ENCODE measurements at regions not wholly inside any gene's neighbourhood (a gene's known extent, or its start where the extent isn't known, plus 50 kb on each side); places are given as distances from the start of the nearest gene placed in this dataset.

DNA sequence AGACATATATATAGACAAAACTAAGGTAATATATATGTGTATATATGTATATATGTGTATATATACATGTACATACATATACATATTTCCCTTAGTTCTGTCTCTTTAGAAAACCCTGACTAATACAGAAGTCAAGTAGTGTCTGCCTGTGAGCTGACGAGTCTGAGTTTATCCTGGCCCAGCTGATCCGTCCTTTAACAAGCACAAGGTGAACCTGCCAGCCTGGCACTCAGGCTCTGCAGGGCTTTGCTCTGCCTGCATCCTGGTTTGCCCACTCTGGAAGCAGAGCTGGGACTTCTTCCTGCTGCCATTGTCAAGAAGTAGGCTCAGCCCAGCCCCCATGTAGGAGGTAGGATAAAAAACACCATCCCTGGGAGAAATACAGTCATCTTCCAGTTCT is 388.0 kb downstream of the ICE1 start:
- TF ChIP-seq ZBTB7A (IDR thresholded peaks at IDR 0.05; ENCODE audit: low read depth) (no peak), CEBPB (IDR thresholded peaks at IDR 0.05) (no peak), YY1 (IDR thresholded peaks at IDR 0.05; ENCODE audit: low read depth) (no peak), RAD21 (IDR thresholded peaks at IDR 0.05; ENCODE audit: low read depth) (no peak), NFIC (IDR thresholded peaks at IDR 0.05) (no peak), EGR1 (IDR thresholded peaks at IDR 0.05) (no peak), TEAD4 (IDR thresholded peaks at IDR 0.05) (no peak), EP300 (IDR thresholded peaks at IDR 0.05; ENCODE audit: borderline replicate concordance) (no peak), TCF12 (IDR thresholded peaks at IDR 0.05; ENCODE audit: low read depth) (no peak), TAF1 (IDR thresholded peaks at IDR 0.05; ENCODE audit: low read depth) (no peak), FOXM1 (IDR thresholded peaks at IDR 0.05; ENCODE audit: borderline replicate concordance, low read depth) (no peak), CREB1 (IDR thresholded peaks at IDR 0.05; ENCODE audit: low read depth) (no peak)
- TF ChIP-seq, protein P1, sequence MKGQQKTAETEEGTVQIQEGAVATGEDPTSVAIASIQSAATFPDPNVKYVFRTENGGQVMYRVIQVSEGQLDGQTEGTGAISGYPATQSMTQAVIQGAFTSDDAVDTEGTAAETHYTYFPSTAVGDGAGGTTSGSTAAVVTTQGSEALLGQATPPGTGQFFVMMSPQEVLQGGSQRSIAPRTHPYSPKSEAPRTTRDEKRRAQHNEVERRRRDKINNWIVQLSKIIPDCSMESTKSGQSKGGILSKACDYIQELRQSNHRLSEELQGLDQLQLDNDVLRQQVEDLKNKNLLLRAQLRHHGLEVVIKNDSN (IDR thresholded peaks at IDR 0.05): no peak
- TF ChIP-seq, protein P2, sequence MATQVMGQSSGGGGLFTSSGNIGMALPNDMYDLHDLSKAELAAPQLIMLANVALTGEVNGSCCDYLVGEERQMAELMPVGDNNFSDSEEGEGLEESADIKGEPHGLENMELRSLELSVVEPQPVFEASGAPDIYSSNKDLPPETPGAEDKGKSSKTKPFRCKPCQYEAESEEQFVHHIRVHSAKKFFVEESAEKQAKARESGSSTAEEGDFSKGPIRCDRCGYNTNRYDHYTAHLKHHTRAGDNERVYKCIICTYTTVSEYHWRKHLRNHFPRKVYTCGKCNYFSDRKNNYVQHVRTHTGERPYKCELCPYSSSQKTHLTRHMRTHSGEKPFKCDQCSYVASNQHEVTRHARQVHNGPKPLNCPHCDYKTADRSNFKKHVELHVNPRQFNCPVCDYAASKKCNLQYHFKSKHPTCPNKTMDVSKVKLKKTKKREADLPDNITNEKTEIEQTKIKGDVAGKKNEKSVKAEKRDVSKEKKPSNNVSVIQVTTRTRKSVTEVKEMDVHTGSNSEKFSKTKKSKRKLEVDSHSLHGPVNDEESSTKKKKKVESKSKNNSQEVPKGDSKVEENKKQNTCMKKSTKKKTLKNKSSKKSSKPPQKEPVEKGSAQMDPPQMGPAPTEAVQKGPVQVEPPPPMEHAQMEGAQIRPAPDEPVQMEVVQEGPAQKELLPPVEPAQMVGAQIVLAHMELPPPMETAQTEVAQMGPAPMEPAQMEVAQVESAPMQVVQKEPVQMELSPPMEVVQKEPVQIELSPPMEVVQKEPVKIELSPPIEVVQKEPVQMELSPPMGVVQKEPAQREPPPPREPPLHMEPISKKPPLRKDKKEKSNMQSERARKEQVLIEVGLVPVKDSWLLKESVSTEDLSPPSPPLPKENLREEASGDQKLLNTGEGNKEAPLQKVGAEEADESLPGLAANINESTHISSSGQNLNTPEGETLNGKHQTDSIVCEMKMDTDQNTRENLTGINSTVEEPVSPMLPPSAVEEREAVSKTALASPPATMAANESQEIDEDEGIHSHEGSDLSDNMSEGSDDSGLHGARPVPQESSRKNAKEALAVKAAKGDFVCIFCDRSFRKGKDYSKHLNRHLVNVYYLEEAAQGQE (IDR thresholded peaks at IDR 0.05; ENCODE audit: low read depth): no peak
- TF ChIP-seq, protein P3, sequence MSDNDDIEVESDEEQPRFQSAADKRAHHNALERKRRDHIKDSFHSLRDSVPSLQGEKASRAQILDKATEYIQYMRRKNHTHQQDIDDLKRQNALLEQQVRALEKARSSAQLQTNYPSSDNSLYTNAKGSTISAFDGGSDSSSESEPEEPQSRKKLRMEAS (IDR thresholded peaks at IDR 0.05): no peak

DNA sequence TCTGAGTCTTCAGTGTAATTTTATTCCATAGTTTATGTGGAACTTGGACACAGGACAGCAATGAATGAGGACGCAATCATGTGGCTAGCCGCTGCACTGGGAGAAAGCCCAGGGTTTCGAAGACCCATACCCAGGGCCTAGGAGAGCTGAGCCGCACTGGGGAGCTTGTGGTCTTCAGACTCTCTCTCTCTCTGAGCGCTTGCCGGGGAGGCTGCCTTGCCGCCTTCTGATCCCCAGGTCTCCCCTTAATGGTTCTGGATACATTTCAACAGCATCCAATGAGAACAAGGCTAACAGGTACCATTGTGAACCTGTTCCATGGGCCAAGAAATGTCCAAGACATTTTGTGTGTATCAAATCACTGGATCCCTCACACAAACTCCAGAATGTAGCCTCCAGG is 383.4 kb downstream of the ICE1 start:
- TF ChIP-seq EGR1 (IDR thresholded peaks at IDR 0.05) (no peak), CREB1 (IDR thresholded peaks at IDR 0.05; ENCODE audit: low read depth) (no peak), ZBTB7A (IDR thresholded peaks at IDR 0.05; ENCODE audit: low read depth) (no peak), RAD21 (IDR thresholded peaks at IDR 0.05; ENCODE audit: low read depth) (no peak), FOXM1 (IDR thresholded peaks at IDR 0.05; ENCODE audit: borderline replicate concordance, low read depth) (no peak), YY1 (IDR thresholded peaks at IDR 0.05; ENCODE audit: low read depth) (no peak), NFIC (IDR thresholded peaks at IDR 0.05) (no peak), EP300 (IDR thresholded peaks at IDR 0.05; ENCODE audit: borderline replicate concordance) (no peak), TCF12 (IDR thresholded peaks at IDR 0.05; ENCODE audit: low read depth) (no peak)
- TF ChIP-seq, protein P1 (IDR thresholded peaks at IDR 0.05): no peak
- TF ChIP-seq, protein P3 (IDR thresholded peaks at IDR 0.05): no peak
- TF ChIP-seq, protein P2 (IDR thresholded peaks at IDR 0.05; ENCODE audit: low read depth): no peak

DNA sequence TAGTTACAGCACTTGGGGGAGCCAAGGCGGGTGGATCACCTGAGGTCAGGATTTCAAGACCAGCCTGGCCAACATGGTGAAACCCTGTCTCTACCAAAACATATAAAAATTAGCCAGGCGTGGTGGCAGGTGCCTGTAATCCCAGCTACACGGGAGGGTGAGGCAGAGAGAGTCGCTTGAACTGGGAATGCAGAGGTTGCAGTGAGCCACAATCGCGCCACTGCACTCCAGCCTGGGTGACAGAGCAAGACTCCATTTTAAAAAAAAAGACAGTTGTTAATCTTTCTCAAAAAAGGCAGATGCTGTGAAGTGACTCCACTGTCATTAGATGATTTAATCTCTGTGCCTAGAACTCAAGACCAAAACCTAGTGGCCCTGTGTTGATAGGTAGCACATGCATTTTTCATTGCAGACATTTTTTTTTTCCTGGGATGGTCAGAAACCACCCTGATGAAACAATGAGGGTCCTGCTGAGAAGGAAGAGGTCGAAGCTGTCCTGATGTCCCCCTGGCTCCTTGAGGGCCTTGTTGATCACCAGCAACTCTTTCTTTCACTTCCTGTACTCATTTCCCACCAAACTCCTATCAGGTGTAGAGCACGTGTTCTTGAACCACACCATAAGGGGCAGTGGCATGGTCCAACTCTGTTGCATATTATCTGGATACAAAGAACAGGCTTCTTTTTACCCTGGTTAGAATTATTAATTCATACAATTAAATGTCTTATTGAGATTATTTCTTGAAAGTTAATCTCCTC is 382.2 kb downstream of the ICE1 start:
- TF ChIP-seq TCF12 (IDR thresholded peaks at IDR 0.05; ENCODE audit: low read depth) (no peak), ZBTB7A (IDR thresholded peaks at IDR 0.05; ENCODE audit: low read depth) (no peak), CREB1 (IDR thresholded peaks at IDR 0.05; ENCODE audit: low read depth) (no peak), TAF1 (IDR thresholded peaks at IDR 0.05; ENCODE audit: low read depth) (no peak), RAD21 (IDR thresholded peaks at IDR 0.05; ENCODE audit: low read depth) (no peak), CEBPB (IDR thresholded peaks at IDR 0.05) (no peak), FOXM1 (IDR thresholded peaks at IDR 0.05; ENCODE audit: borderline replicate concordance, low read depth) (no peak), YY1 (IDR thresholded peaks at IDR 0.05; ENCODE audit: low read depth) (no peak), TEAD4 (IDR thresholded peaks at IDR 0.05) (no peak)
- TF ChIP-seq, protein P2 (IDR thresholded peaks at IDR 0.05; ENCODE audit: low read depth): no peak
